ENCODE measurements at regions not wholly inside any gene's neighbourhood (a gene's known extent, or its start where the extent isn't known, plus 50 kb on each side); places are given as distances from the start of the nearest gene placed in this dataset.

- ATAC-seq (ENCODE audit: low read depth) (no peak), DNase-seq (no peak)
- Mint-ChIP-seq H3K4me1 (no peaks in the 10 kb centered on the region), H3K36me3 (ENCODE audit: low read depth) (no peaks in the 10 kb centered on the region), H3K9me3 (peaks cover 10% of the 10 kb centered on the region), H3K27ac (no peak overlapping the region), H3K4me3 (no peak overlapping the region), H3K27me3 (peaks cover 18% of the 10 kb centered on the region)
- ChIA-PET CTCF (no interaction called here), POLR2A (no interaction called here)
- intact Hi-C loops (cut with micrococcal nuclease), result no loop called here
- TF ChIP-seq CTCF (IDR thresholded peaks at IDR 0.05), result no peak
These were observed 89.3 kb upstream of the SLC66A3 start for GRCh38 chr2:11065833-11066485.

GRCh38 chr2:11067221-11068078, 87.8 kb upstream of the SLC66A3 start:
- peaks cover 22% of the 10 kb centered on the region for H3K27me3 Mint-ChIP-seq

GRCh38 chr2:11068079-11068741, 87.1 kb upstream of the SLC66A3 start:
- Mint-ChIP-seq H3K4me3 (no peak overlapping the region), H3K27ac (no peak overlapping the region), H3K4me1 (no peaks in the 10 kb centered on the region), H3K9me3 (peaks cover 1% of the 10 kb centered on the region), H3K36me3 (ENCODE audit: low read depth) (no peaks in the 10 kb centered on the region), H3K27me3 (peaks cover 27% of the 10 kb centered on the region)
- CTCF ChIA-PET, result no interaction called here
- no peak for DNase-seq
- no peak for ATAC-seq (ENCODE audit: low read depth)
- POLR2A ChIA-PET, result no interaction called here
- TF ChIP-seq CTCF (IDR thresholded peaks at IDR 0.05), result no peak
- intact Hi-C loops (cut with micrococcal nuclease), result no loop called here

More at GRCh38 chr2:11067221-11068078, 87.8 kb upstream of the SLC66A3 start:
- peaks cover 3% of the 10 kb centered on the region for H3K9me3 Mint-ChIP-seq
- ChIA-PET CTCF (no interaction called here), POLR2A (no interaction called here)
- no peak for ATAC-seq (ENCODE audit: low read depth)
- H3K36me3 Mint-ChIP-seq (ENCODE audit: low read depth), result no peaks in the 10 kb centered on the region
- no peak for TF ChIP-seq CTCF (IDR thresholded peaks at IDR 0.05)
- H3K27ac Mint-ChIP-seq, result no peak overlapping the region
- no peaks in the 10 kb centered on the region for H3K4me1 Mint-ChIP-seq
- intact Hi-C loops (cut with micrococcal nuclease), result no loop called here
- no peak overlapping the region for H3K4me3 Mint-ChIP-seq
- no peak for DNase-seq

- no peaks in the 10 kb centered on the region for H3K9me3 Mint-ChIP-seq
- ChIA-PET POLR2A (no interaction called here), CTCF (no interaction called here)
- no peaks in the 10 kb centered on the region for H3K4me1 Mint-ChIP-seq
- DNase-seq, result no peak
- ATAC-seq (ENCODE audit: low read depth), result no peak
- intact Hi-C loops (cut with micrococcal nuclease), result no loop called here
- H3K27ac Mint-ChIP-seq, result no peak overlapping the region
- H3K27me3 Mint-ChIP-seq, result peaks cover 25% of the 10 kb centered on the region
- no peak for TF ChIP-seq CTCF (IDR thresholded peaks at IDR 0.05)
- H3K4me3 Mint-ChIP-seq, result no peak overlapping the region
- H3K36me3 Mint-ChIP-seq (ENCODE audit: low read depth), result no peaks in the 10 kb centered on the region
These were observed 86.3 kb upstream of the SLC66A3 start for GRCh38 chr2:11068856-11069526.
